SK-N-SH treated with all-trans-retinoic acid at 6 μM for 48 hours (cell line): ENCODE measurements at regions not wholly inside any gene's neighbourhood (a gene's known extent, or its start where the extent isn't known, plus 50 kb on each side); places are given as distances from the start of the nearest gene placed in this dataset.

Source experiments
- ARNTL ChIP-seq: fragments of 450-650 bp; formaldehyde crosslinking; IDR thresholded peaks from 2 replicates; pipeline ENCODE4 v1.5.0; 2020; ENCODE audit warnings: low read depth, mild to moderate bottlenecking, moderate library complexity, borderline replicate concordance
- CSDC2 ChIP-seq: fragments of 250-450 bp; sonication (Bioruptor Pico); IDR thresholded peaks from 2 replicates; pipeline ENCODE4 v1.5.0; 2020; ENCODE audit warnings: mild to moderate bottlenecking, moderate library complexity
- GLIS3 ChIP-seq: fragments of 250-450 bp; sonication (Bioruptor Pico); IDR thresholded peaks from 2 replicates; pipeline ENCODE4 v1.5.0; 2020; ENCODE audit warnings: mild to moderate bottlenecking, moderate library complexity
- OSR1 ChIP-seq: fragments of 250-450 bp; sonication (Bioruptor Pico); IDR thresholded peaks from 2 replicates; pipeline ENCODE4 v1.8.0; 2022; ENCODE audit warnings: moderate library complexity, mild to moderate bottlenecking, inconsistent platforms
- RARB ChIP-seq: fragments of 250-450 bp; sonication (Bioruptor Pico); IDR thresholded peaks from 2 replicates; pipeline ENCODE4 v1.8.0; 2021; ENCODE audit warnings: mild to moderate bottlenecking, moderate library complexity
- TOX ChIP-seq: fragments of 250-450 bp; sonication (Bioruptor Pico); IDR thresholded peaks from 2 replicates; pipeline ENCODE4 v1.8.0; 2021; ENCODE audit warnings: mild to moderate bottlenecking, moderate library complexity, borderline replicate concordance
- ZFP3 ChIP-seq: fragments of 250-450 bp; sonication (Bioruptor Pico); IDR thresholded peaks from 2 replicates; pipeline ENCODE4 v1.5.0; 2020; ENCODE audit warnings: mild to moderate bottlenecking, moderate library complexity
- ZNF8 ChIP-seq: fragments of 450-650 bp; formaldehyde crosslinking; IDR thresholded peaks from 2 replicates; pipeline ENCODE4 v1.5.0; 2020; ENCODE audit warnings: mild to moderate bottlenecking, moderate library complexity
- TF ChIP-seq, protein P1 (sequence below): fragments of 250-450 bp; sonication (Bioruptor Pico); IDR thresholded peaks from 2 replicates; pipeline ENCODE4 v1.8.0; 2020; ENCODE audit warnings: mild to moderate bottlenecking, moderate library complexity, borderline replicate concordance
- TF ChIP-seq, protein P2 (sequence below): fragments of 250-450 bp; sonication (Bioruptor Pico); IDR thresholded peaks from 2 replicates; pipeline ENCODE4 v1.5.1; 2020; ENCODE audit warnings: low read depth, mild to moderate bottlenecking, moderate library complexity
- TF ChIP-seq, protein P3 (sequence below): fragments of 250-450 bp; sonication (Bioruptor Pico); IDR thresholded peaks from 2 replicates; pipeline ENCODE4 v1.5.0; 2020; ENCODE audit warnings: mild to moderate bottlenecking, moderate library complexity

DNA sequence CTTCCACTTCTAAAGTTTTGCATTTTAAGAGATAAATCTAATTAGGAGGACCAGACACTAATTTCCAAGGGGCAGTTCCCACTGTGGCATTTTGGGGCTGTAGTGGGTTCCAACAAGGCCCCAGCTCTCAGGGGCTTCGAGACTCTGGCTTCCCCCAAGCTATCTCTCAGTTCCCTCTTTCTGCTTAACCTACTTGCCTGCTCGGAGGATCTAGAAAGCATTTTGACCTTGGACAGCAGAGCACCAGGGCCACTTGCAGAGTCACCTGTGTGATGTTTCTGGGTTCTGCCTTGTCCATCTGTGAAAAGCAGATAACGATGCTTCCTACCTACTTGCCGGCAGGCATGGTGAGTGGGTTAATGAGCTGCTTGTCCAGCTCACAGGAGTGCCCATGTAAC is 175.4 kb downstream of the MED10 start:
- TF ChIP-seq, protein P1, sequence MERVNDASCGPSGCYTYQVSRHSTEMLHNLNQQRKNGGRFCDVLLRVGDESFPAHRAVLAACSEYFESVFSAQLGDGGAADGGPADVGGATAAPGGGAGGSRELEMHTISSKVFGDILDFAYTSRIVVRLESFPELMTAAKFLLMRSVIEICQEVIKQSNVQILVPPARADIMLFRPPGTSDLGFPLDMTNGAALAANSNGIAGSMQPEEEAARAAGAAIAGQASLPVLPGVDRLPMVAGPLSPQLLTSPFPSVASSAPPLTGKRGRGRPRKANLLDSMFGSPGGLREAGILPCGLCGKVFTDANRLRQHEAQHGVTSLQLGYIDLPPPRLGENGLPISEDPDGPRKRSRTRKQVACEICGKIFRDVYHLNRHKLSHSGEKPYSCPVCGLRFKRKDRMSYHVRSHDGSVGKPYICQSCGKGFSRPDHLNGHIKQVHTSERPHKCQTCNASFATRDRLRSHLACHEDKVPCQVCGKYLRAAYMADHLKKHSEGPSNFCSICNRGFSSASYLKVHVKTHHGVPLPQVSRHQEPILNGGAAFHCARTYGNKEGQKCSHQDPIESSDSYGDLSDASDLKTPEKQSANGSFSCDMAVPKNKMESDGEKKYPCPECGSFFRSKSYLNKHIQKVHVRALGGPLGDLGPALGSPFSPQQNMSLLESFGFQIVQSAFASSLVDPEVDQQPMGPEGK = no peak
- TF ChIP-seq, protein P2, sequence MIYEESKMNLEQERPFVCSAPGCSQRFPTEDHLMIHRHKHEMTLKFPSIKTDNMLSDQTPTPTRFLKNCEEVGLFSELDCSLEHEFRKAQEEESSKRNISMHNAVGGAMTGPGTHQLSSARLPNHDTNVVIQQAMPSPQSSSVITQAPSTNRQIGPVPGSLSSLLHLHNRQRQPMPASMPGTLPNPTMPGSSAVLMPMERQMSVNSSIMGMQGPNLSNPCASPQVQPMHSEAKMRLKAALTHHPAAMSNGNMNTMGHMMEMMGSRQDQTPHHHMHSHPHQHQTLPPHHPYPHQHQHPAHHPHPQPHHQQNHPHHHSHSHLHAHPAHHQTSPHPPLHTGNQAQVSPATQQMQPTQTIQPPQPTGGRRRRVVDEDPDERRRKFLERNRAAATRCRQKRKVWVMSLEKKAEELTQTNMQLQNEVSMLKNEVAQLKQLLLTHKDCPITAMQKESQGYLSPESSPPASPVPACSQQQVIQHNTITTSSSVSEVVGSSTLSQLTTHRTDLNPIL (CRISPR knock-in tag) = no peak
- TF ChIP-seq GLIS3 (CRISPR knock-in tag) (no peak), ZFP3 (CRISPR knock-in tag) (no peak), OSR1 (CRISPR knock-in tag) (no peak), TOX (CRISPR knock-in tag) (no peak), ZNF8 (CRISPR knock-in tag) (no peak), ARNTL (CRISPR knock-in tag) (no peak), CSDC2 (CRISPR knock-in tag) (no peak), RARB (no peak)
- TF ChIP-seq, protein P3, sequence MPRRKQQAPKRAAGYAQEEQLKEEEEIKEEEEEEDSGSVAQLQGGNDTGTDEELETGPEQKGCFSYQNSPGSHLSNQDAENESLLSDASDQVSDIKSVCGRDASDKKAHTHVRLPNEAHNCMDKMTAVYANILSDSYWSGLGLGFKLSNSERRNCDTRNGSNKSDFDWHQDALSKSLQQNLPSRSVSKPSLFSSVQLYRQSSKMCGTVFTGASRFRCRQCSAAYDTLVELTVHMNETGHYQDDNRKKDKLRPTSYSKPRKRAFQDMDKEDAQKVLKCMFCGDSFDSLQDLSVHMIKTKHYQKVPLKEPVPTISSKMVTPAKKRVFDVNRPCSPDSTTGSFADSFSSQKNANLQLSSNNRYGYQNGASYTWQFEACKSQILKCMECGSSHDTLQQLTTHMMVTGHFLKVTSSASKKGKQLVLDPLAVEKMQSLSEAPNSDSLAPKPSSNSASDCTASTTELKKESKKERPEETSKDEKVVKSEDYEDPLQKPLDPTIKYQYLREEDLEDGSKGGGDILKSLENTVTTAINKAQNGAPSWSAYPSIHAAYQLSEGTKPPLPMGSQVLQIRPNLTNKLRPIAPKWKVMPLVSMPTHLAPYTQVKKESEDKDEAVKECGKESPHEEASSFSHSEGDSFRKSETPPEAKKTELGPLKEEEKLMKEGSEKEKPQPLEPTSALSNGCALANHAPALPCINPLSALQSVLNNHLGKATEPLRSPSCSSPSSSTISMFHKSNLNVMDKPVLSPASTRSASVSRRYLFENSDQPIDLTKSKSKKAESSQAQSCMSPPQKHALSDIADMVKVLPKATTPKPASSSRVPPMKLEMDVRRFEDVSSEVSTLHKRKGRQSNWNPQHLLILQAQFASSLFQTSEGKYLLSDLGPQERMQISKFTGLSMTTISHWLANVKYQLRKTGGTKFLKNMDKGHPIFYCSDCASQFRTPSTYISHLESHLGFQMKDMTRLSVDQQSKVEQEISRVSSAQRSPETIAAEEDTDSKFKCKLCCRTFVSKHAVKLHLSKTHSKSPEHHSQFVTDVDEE = no peak
